ENCODE measurements at regions not wholly inside any gene's neighbourhood (a gene's known extent, or its start where the extent isn't known, plus 50 kb on each side); places are given as distances from the start of the nearest gene placed in this dataset.
"Not testable (repeated sequence)": the region's sequence is repeated elsewhere in the genome, so short reads cannot be mapped to it uniquely, and the experiment has no call there.

DNA sequence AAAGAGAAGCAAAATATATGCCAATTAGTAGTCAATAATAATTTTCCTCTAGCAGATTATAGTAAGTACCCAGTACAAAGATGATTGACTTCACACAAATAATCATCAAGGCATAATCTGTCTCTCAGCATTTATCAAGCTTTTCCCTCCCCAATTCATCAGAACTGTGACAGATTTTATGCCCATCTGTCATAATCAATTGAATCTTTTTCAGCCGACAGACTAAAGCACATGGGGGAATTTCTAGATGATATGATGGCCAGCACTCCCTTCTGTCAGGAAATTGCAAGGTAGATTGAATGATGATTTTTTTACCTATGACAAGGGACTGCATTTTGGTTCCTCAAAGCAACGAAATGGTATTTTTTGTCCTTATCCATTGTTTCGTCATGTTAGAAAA lies 227.1 kb upstream of the CYLC2 start:
- DNase-seq (ENCODE audit: low spot score) (no peak), ATAC-seq (no peak)
- intact Hi-C loops (cut with DNase I): no loop called here

GRCh38 chr9:102767076-102767475 lies 228.1 kb upstream of the CYLC2 start:
- intact Hi-C loops (cut with DNase I): no loop called here
- DNase-seq (ENCODE audit: low spot score): no peak
- no peak for ATAC-seq

GRCh38 chr9:102740578-102740977 lies 254.6 kb upstream of the CYLC2 start:
- DNase-seq (ENCODE audit: low spot score) (no peak), ATAC-seq (no peak)
- intact Hi-C loops (cut with DNase I): no loop called here

GRCh38 chr9:102728946-102729345 lies 266.2 kb upstream of the CYLC2 start:
- intact Hi-C loops (cut with DNase I): no loop called here
- no peak for DNase-seq (ENCODE audit: low spot score)
- ATAC-seq: no peak

- ATAC-seq (no peak), DNase-seq (ENCODE audit: low spot score) (no peak)
- intact Hi-C loops (cut with DNase I): no loop called here
These were observed 280.9 kb upstream of the CYLC2 start for GRCh38 chr9:102714184-102714583.

DNA sequence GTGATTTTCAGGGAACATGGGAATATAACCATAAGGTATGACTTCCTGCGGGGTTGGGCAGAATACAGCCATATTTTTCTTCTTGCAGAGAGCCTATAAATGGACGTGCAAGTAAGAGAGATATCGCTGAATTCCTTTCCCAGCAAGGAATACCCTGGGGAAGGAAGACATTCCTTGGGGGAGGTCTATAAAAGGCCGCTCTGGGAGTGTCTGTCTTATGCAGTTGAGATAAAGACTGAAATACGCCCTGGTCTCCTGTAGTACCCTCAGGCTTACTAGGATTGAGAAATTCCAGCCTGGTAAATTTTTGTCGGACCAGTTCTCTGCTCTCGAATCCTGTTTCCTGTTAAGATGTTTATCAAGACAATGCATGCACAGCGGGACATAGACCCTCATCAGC lies 282.2 kb upstream of the CYLC2 start:
- ATAC-seq; intact Hi-C loops (cut with DNase I); DNase-seq (ENCODE audit: low spot score): not testable (repeated sequence)

GRCh38 chr9:102700936-102701335 lies 294.2 kb upstream of the CYLC2 start:
- no peak for ATAC-seq
- intact Hi-C loops (cut with DNase I): no loop called here
- DNase-seq (ENCODE audit: low spot score): no peak

- ATAC-seq (no peak), DNase-seq (ENCODE audit: low spot score) (no peak)
- intact Hi-C loops (cut with DNase I): no loop called here
These were observed 325.9 kb upstream of the CYLC2 start for GRCh38 chr9:102669220-102669619.

- intact Hi-C loops (cut with DNase I): no loop called here
- ATAC-seq: no peak
These were observed 342.7 kb upstream of the CYLC2 start for GRCh38 chr9:102652471-102652870.

DNA sequence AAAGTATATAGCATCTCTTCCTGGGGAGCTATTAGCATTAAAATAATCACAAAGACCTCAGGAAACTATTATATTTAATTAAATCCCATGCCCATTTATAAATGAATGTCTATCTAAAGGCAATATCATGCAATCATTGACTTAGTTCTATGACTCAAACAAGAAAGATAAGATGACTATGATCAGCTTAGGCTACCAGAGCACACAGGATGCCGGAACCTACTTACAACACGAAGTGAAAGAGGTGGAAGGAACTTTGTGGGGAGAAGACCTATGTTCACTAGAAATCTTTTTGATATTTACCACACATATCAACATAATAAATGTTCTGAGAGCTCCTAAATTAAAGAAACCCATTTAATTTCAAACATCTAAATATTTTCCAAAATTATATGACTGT lies 344.2 kb upstream of the CYLC2 start:
- intact Hi-C loops (cut with DNase I): no loop called here
- ATAC-seq (no peak), DNase-seq (ENCODE audit: low spot score) (no peak)

More at GRCh38 chr9:102652471-102652870, 342.7 kb upstream of the CYLC2 start:
- DNase-seq (ENCODE audit: low spot score): no peak

- ATAC-seq: no peak
- intact Hi-C loops (cut with DNase I): no loop called here
These were observed 352.5 kb upstream of the CYLC2 start for GRCh38 chr9:102642651-102643050.

DNA sequence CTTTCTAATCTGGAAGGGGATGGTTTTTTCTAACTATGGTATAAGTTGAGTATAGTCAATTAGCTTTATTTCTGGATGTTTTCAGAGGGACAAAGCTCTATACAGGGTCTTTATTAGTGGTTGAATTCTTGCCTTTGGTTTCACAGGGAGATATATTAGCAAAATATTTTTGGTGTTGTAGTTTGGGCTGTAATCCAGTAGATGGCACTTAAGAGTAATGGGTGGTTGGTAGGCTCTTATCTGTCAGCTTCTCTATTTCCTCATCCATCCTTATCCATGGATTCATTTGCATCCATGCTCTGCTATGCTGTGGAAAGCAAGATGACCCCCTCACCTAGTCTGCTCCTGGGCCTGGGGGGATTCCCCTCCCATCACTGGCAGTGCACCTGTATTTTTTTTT lies 363.6 kb upstream of the CYLC2 start:
- intact Hi-C loops (cut with DNase I): no loop called here
- DNase-seq (ENCODE audit: low spot score) (no peak), ATAC-seq (no peak)

More at GRCh38 chr9:102642651-102643050, 352.5 kb upstream of the CYLC2 start:
- DNase-seq (ENCODE audit: low spot score): no peak

DNA sequence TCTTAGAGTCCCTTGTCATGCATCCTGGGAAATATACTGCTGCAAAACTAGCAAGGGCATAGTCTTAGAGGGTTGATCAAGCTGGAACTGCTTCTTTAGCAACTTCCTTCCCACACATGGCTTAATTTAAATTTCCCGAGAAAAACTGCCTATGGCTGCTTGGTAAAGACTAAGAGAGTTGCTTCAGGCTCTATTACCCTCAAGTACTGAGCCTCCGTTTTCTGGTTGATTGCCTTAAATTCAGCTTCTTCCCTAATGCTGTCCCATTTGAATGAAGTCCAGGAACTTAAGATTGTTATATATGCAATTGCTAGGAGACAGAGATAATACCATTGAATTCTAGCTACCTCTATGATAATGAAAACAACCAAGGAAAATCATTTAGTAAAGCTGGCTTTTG lies 385.7 kb upstream of the CYLC2 start:
- ATAC-seq (no peak), DNase-seq (ENCODE audit: low spot score) (no peak)
- intact Hi-C loops (cut with DNase I): no loop called here

GRCh38 chr9:102603198-102604195 lies 391.6 kb upstream of the CYLC2 start:
- ATAC-seq; intact Hi-C loops (cut with DNase I); DNase-seq (ENCODE audit: low spot score): not testable (repeated sequence)

GRCh38 chr9:102594241-102594640 lies 400.9 kb upstream of the CYLC2 start:
- intact Hi-C loops (cut with DNase I): no loop called here
- ATAC-seq: no peak

DNA sequence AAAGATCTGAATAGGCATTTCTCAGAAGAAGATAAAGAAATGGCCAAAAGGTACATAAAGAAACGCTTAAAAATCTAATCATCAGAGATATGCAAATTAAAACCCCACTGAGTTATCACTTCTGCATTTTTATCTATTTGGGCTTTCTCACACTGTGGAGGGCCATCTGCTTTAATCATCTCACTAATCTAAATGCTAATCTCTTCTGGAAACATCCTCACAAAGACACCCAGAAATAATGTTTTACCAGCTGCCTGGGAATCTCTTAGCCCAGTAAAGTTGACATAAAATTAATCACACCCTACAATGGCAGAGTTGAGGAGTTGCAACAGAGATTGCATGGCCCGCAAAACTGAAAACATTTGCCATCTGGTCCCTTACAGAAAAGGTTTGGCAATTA lies 407.9 kb upstream of the CYLC2 start:
- no peak for ATAC-seq
- intact Hi-C loops (cut with DNase I): no loop called here
- no peak for DNase-seq (ENCODE audit: low spot score)

More at GRCh38 chr9:102594241-102594640, 400.9 kb upstream of the CYLC2 start:
- no peak for DNase-seq (ENCODE audit: low spot score)

- intact Hi-C loops (cut with DNase I): no loop called here
- DNase-seq (ENCODE audit: low spot score): no peak
- no peak for ATAC-seq
These were observed 425.7 kb upstream of the CYLC2 start for GRCh38 chr9:102569436-102569835.

- intact Hi-C loops (cut with DNase I): no loop called here
- ATAC-seq (no peak), DNase-seq (ENCODE audit: low spot score) (no peak)
These were observed 443.8 kb upstream of the CYLC2 start for GRCh38 chr9:102551346-102551745.

DNA sequence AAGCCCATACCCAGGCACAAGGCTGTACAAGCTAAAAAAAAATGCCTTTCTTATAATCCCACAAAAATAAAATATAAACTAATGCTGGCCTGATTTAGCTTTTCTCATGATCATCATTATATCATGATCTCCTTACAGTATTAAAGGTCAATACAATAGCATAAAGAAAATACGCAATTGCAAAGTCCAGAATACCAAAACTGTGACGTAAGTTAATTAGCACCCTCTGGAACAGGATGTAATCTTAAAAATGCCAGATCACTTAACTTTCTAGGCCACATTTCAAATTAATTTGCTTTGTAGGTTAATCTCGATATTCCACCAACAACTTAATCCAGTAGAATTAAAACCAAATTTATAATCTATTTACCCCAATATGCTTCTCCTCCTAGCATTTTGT lies 444.2 kb upstream of the CYLC2 start:
- ATAC-seq (no peak), DNase-seq (ENCODE audit: low spot score) (no peak)
- intact Hi-C loops (cut with DNase I): no loop called here

DNA sequence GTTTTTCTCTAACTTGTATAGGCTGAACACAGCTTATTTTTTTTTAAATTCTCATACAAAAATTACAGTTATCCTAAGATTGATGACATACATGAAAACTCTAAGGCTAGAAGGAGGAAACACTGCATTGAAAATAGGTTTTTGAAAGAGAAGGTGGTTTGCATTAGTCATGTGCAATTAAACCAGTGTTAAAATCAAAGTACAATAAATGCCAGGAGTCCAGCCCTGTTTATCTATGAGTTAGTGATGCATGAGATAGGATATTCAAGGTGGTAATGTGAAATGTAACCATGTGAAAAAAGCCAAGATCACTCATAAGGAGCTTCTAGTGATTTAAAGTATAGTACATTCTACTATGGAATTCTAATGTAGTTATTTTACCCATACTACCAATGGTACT lies 444.9 kb upstream of the CYLC2 start:
- ATAC-seq (no peak), DNase-seq (ENCODE audit: low spot score) (no peak)
- intact Hi-C loops (cut with DNase I): no loop called here

DNA sequence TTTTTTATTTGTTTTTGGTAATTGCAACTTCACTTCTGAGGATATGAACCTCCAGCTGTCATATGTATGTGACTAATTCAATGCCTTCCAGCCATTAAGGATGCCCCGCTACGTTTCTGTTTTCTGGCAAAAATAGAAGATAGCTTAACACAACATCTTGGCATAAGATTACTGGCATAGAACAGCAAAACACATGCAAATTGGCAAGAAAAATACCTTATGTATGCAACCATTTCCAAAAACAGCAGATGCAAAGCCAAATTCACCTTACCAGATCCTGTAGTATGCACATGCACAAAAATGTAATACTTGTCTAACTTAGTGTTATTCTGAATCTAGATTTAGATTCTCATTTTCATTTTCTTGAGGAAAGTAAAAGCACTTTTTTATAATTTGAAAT lies 461.1 kb upstream of the CYLC2 start:
- ATAC-seq: no peak
- intact Hi-C loops (cut with DNase I): no loop called here
- no peak for DNase-seq (ENCODE audit: low spot score)

Measured in sciatic nerve (tissue), 2 donors.